NCI-H1048 (cell line): ENCODE measurements at regions not wholly inside any gene's neighbourhood (a gene's known extent, or its start where the extent isn't known, plus 50 kb on each side); places are given as distances from the start of the nearest gene placed in this dataset.

Source experiments
- DNase-seq: peaks from one replicate; lab custom pipeline; 2025; lab: John Stamatoyannopoulos, UW

GRCh38 chr5:67297802-67298532 lies 101.4 kb upstream of the CD180 start:
- DNase-seq: no peak

DNA sequence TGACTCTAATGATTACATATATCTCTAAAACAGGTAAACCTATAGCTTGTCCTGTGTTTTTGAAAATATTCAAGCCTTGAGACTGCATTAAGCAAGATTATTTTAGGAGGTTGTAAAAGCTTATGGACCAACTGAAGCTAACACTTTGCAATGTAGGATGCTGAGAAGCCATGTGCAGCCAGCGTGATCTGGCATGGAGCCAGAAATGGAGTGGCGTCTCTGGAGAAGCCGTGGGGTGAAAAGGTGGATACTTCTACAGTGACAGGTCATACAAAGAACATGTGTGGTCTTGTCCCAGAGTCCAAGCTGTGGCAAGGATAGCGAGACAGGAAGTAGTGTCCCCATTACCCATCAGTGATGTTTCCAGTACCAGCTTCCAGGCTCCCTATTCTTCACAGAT lies 100.8 kb upstream of the CD180 start:
- no peak for DNase-seq

- DNase-seq: no peak
Observed at GRCh38 chr5:67294266-67294938, 97.8 kb upstream of the CD180 start.

DNA sequence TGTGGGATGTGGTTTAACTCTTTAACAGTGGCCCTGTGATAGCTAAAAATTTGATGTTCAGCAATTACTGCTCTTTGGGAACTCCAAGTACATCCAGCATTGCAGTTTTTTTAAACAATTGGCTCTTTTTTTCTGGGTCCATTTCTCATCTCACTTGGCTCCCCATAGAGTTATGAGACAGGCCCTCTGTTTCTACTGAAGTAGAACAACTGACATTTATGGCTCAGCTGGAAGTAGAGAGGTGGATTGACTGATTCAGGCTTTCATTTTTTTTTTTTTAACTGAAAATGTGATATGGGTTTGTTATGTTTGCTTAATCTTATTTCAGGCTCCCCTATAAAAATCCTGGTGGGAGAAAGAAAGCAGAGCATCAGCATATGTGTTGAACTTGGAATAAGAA lies 96.6 kb upstream of the CD180 start:
- DNase-seq: no peak

- no peak for DNase-seq
Observed at GRCh38 chr5:67292201-67292940, 95.8 kb upstream of the CD180 start.

DNA sequence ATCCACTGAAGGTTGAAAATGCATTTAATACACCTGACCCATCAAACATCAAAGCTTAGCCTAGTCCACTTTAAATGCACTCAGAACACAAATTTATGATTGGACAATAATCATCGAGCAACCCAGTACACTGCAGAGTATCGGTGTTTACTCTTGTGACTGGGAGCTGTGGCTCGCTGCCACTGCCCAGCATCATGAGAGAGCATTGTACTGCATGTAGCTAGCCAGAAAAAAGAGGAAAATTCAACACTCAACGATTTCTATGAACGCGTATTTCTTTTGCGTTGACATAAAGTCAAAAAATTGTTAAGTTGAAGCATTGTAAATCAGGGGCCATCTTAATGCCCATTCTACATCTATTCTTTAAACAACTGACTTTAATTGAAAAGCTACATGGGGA lies 95.1 kb upstream of the CD180 start:
- no peak for DNase-seq

DNA sequence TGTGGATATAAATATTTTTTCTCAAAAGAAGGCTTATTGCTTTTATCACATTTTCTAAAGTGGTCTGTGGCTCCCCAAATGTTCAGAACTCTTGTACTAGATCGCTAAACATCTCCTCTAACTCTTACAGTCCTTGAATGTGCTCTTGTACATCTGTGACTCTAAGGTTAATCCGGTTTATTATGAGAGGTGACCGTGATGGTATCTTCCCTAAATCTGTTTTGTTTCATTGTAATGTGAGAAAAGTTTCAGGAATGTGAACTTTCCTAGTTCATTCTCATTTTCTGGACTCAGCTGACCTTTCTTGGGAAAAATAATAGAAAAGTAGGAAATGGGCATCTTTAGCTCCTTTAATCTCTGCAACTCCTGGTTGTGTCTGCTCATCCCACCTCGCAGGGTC lies 94.5 kb upstream of the CD180 start:
- DNase-seq: no peak

- DNase-seq: no peak
Observed at GRCh38 chr5:67290655-67291054, 94.1 kb upstream of the CD180 start.

DNA sequence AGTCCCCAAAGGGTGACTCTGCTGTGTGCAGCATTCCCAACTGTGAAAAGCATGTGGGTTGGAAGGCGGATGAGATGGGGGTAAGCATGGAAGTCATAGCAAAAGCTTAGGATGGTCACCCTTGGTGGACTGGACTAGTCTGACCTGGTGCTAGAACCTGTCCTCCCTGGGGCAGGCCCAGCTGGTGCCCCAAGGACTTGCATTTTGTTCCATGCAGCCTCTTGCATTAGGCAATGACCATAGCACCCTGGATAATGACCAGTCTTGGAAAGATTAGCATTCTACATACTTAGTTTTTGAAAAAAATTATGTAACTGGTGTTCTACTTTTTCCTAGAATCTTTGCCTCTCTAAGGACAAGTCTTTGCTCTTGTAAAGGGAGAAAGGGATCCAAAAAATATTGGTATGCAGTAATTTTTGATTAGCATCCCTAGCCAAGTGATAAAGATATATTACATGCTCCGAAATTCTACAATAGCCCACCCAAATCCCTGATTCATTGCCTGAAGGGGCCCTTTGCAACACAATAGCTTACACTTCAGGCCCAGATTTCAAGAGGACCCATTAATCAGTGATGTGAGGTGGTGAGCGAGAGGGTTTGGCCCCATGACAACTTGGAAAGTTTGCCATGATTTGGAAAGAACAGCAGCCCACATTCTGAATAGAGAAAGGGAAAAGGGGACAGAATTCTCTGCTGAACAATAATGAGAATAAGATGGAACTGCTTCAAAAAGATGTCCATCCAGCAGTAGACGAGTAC lies 93.3 kb upstream of the CD180 start:
- DNase-seq: no peak

- no peak for DNase-seq
Observed at GRCh38 chr5:67287510-67288268, 91.1 kb upstream of the CD180 start.

- DNase-seq: no peak
Observed at GRCh38 chr5:67286006-67286405, 89.4 kb upstream of the CD180 start.

- no peak for DNase-seq
Observed at GRCh38 chr5:67283988-67284487, 87.4 kb upstream of the CD180 start.

GRCh38 chr5:67283275-67283987 lies 86.8 kb upstream of the CD180 start:
- no peak for DNase-seq

DNA sequence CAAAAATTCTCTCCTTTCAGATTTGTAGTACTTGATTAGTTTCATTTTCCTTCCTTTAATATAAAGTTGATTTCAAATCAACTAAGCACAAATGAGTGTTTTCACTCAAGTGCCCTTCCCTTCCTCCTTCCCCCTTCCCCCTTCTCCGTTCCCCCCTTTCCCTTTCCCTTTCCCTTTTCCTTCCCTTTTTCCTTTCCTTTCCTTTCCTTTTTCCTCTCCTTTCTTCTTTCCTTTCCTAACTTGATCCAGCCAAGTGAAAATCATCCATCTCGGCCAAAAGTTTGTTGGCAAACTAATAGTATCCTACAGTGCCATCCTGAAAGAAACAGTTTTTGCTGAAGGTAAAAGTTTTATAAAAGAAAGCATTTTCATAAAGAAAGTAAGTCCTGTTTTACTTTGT lies 85.3 kb upstream of the CD180 start:
- DNase-seq: no peak

GRCh38 chr5:67273689-67274356 lies 77.2 kb upstream of the CD180 start:
- DNase-seq: no peak

GRCh38 chr5:67272453-67273130 lies 76.0 kb upstream of the CD180 start:
- no peak for DNase-seq

- DNase-seq: no peak
Observed at GRCh38 chr5:67268231-67269021, 71.8 kb upstream of the CD180 start.

DNA sequence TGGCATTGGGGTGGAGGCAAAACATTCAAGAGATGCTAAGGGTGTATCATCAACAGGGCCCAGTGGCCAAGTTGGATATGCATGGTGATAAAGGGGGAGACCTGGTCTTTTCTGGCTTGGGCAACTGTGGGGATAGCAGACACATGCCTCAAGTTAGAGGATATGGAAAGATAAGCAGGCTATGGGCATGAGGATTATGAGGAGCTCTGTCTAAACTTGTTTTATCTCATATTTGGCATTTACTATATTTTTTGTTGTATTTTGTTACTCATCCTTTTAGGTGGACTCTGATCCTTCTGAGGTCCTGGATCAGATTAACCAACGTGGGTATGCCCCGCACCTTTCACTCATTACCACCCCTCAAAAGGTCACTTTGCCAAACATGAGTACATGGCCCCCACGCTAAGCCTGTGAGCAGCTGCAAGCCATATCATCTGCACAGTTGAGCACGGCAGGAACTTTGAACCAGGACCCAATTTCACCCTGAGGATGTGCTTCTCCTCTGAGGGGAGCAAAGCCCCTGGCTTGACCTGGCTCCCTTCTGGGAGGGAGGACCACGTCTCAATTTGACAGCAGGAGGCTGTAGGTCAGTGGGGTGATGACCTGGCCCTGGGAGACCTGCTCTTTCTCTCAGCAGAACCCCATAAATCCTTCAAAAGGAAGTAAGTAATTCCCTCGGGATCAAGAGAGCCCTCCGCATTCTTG lies 71.1 kb upstream of the CD180 start:
- no peak for DNase-seq
